HG03354 (cell line): ENCODE measurements at regions not wholly inside any gene's neighbourhood (a gene's known extent, or its start where the extent isn't known, plus 50 kb on each side); places are given as distances from the start of the nearest gene placed in this dataset.

ENCODE experiments used
- ATAC-seq: cut with Tn5 transposase; IDR thresholded peaks from one replicate; pipeline ENCODE4 v1.9.1; 2021; ENCODE audit warnings: mild to moderate bottlenecking; ENCODE audit not compliant: unreplicated experiment, poor library complexity, severe bottlenecking

DNA sequence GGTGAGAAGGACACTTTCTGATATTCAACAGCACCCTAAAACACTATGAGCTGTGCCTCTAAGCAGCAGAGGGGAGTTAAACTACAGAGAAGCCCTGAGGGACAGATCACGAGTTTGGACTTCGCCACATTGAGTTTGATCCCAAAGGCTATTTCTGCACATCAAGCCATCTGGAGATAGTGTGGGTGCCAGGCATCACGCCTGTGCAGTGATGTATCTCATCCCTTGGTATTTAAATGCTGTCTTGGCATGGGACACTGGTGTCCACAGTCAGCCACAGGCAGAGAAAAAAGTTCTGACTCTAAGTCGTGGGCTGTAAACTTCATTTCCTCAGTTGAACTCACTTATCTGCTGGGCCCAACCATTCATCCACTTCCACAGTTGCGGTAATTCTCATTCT lies 742.3 kb upstream of the CELF4 start:
- no peak for ATAC-seq

DNA sequence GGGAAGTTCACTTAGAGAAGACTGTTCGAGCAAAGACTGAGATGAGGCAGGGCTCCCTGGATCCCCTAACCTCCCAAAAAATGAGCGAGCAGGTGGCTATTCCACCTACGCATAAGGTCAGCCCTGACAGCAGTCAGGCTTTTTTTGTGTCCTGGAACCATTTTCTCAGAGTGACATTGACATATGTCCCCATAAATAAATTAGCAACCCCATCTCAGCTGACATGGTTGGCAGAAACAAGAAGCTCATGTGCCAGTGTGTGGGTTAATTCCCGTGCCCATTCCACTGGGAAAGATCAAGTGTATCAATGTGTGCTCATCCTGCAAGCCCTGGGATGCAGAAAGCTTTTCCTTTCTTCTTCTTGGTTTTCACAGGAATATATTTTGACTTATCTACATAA lies 740.4 kb upstream of the CELF4 start:
- ATAC-seq: no peak

DNA sequence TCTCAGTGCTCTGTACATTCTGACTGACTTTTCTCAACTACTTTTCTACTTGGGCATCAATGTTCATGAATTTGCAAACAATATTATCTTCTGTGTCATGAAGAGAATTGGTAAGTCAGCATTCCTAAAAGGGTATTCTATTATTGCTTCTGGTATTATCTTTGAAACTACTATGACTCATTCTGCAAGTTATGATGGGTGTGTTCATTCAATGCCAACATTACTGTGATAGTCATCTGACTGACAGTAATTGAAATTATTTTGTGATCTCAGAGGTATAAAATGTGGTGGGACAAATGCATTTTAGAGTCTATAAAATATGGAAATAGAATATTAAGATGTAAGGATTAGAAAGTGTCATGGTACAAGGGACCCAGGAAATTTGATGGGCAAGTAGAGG lies 736.0 kb upstream of the CELF4 start:
- ATAC-seq: no peak

DNA sequence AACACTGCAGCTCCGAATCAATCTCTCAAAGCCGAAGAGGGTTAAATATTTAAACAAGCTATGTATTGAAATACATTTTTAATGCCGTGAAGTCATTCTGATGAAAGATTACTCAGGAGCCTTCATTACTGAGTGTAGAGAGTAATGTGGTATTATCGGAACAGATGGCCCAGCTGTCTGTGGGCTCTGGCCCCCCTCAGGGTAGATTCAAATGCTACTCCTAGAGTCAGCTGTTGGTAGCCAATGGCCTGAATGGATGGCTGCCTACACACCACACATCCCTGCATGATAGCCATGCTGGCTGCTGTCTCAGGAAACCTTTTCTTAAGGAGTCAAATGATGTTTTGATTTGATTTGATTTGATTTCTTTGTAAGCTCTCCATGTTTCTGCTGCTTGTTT lies 732.3 kb upstream of the CELF4 start:
- ATAC-seq: no peak

DNA sequence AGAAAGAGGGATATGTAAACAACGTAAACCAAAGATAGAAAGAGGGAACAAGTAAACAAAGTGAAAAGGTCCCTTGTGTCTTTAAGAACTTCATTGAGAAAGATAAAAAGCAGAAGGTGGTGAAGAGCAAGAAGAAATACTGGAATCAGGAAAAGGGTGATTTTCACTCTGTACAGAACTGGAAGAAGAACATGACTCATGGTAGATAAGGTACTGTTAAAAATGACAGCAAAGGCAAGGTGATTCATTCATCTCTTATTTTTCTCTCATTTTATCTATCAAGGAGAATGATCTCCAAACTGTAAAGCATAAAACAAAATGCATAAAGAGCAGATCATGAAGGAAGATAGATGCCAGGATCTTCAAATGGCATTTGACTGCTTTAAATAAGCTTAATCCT lies 724.6 kb upstream of the CELF4 start:
- no peak for ATAC-seq

DNA sequence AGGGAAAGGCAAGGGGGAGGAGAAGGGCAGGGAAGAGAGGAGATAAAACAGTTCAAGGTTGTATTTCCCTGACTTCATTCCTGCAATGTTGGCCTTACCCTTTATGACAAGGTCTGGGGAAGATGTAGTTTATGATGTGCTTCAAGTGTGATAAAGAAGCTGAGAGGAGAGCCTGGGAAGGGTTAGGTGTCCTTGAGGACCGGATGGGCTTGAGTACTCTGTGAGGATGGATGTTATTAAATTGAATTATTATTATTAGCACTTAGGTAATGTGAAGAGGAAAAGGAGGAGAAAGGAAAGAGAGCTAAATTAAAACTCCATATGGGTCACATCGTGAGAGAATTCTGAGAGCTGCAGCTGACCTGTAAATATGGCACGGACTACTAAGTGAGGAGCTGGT lies 719.4 kb upstream of the CELF4 start:
- no peak for ATAC-seq

DNA sequence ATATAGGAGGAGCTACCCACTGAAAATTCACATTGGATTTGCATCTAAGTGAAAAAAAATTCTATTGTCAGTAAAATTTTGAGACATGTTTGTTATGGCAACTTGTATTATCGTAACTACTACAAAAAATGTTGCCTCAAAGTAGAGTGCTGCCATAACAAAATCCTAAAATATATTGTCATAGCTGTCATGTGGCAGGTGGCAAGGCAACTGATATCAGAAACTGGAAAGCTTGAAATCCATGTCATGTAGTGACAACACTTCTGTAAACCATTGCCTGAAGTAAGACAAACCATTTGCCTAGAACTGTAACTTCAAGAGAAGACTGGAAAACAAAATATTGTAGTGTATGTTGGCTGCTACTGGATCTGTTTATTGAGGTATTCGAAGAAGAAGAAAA lies 697.5 kb upstream of the CELF4 start:
- ATAC-seq: no peak

DNA sequence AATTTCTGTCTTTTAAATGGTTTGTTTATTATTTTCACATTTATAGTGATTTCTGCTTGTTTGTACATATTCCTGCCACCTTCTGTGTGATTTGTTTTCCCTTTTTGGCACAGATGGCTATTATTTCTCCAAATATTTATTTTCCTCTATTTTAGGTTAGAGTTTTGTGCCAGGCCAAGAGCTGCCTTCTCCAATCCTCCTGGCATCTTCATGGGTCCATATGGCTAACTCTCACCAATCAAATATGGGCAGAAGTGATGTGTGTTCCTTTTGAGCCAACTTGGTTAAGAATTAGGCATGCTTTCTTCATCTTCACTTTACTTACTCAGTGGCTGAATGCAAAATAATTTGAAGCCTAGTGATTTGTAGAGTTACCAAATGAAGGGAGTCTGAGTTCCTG lies 697.1 kb upstream of the CELF4 start:
- ATAC-seq: no peak

DNA sequence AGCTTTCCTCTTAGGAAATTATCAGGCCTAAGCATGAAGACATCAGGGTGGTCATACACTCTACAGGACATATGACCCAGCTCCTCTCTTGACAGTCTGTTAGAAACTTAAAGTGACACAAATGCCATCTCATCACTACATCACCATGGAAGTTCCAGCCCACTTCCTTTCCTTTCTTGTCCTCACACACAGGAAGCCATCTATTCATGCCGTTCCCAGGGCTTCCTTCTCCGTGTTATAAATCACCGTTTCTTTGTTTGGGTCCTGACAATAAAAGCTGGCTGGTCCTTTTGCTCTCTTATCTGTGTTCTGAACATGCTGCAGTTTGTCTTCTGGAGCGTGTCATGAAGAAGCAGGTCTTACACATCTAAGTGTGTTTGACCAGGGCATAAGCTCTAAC lies 692.1 kb upstream of the CELF4 start:
- ATAC-seq: no peak

DNA sequence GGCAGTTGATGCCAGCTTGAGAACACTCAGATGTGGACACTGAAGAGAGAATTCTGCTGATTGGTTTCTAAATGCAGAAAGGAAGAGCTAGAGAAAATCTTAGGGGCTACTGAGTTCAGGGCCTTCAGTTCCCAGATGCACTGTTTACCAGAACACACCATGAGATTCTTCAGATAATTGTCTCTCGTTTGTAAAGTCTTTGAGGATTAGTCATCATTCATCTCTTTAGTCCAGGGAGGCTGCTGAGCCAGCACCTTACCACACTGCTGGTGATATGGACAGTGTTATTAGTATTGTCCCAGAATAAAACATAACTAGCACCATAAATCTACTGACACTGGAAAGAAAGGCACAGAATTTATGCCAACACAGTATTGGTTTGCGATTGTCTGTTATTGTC lies 690.8 kb upstream of the CELF4 start:
- ATAC-seq: no peak

DNA sequence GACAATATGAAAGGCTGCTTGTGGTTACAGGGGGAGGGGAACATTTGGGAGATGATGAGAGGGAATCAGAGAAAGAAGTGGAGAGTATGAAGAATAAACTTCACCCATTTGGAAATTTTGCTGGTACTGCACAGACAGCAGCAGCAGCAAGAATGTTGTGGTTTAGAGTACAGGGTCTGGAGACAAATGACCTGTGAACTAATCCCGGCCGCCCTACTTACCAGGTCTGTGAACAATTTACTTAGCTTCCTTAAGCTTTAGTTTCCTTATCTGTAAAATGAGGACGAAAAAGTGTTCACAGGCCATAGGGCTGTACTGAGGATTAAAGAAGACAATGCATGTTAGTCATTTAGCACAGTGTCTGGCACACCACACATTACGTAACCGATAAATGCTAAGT lies 685.4 kb upstream of the CELF4 start:
- no peak for ATAC-seq

DNA sequence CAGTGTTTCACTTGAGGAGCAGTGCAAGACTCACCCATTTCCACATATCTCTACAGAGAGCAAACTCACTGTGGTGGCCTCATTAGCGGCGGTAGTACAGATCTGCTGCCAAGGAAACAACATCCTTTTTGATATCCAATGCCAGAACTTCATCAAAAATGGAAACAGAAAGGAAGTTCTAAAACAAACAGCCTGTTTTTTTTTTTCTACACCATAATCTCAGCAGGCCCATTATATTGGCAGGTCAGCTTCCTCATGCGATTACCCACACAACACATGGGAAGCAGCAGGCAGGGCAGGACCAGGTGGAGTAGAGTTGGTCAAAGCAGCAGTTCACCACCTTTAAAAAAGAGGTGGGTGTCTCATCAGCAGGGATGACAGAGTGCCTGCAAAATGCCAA lies 678.9 kb upstream of the CELF4 start:
- no peak for ATAC-seq

DNA sequence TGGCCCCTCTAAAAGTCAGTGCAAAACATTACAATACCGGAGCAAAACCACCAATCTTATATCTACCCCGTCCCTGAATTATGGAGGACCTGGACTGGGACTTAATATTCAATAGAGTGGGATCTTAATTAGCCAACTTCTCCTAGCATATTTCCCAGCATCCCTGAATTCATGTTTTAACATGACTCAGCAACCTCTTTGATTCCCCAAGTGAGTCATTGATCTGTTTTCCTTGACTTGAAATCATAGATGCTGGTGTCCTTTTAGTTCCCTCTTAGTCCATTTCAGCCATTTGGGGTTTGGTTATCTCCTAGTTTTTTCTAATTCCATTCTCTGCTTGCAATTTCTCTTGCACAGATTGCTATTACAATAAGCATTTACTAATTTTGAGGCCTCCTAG lies 677.7 kb upstream of the CELF4 start:
- ATAC-seq: no peak

DNA sequence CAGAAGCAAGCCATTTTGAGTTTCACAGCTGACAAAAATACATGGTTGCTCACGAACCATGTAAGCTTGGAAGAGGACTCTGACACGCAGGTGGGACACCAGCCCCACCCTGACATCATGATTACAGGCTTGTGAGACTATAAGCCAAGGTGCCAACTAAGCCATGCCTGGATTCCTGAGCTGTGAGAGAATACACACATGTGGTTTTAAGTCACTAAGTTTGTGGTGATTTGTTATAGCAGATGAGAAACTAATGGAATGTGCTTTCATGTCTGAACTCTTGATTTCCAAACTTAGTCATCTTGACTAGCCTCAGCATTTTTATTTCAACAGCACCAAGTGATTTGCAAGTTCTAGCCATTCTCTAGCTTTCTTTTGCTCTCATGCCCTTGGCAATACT lies 676.1 kb upstream of the CELF4 start:
- ATAC-seq: no peak

DNA sequence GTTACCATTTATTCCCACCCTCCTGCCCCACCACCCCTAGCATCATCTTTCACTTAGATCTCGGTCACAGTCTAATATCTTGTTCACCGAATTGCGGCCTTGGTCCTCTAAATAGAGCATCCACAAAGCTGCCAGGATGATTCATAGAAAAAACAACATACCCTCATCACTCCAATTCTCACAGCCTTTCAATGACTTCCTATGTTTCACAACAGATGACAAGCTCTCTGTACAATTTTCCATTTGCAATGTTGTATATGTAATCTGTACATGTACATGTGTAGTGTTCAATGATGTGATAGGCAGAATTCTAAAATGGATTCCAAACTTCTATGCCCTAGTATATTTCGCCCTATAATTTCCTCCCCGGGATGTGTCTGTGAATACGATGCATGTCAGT lies 675.6 kb upstream of the CELF4 start:
- no peak for ATAC-seq

DNA sequence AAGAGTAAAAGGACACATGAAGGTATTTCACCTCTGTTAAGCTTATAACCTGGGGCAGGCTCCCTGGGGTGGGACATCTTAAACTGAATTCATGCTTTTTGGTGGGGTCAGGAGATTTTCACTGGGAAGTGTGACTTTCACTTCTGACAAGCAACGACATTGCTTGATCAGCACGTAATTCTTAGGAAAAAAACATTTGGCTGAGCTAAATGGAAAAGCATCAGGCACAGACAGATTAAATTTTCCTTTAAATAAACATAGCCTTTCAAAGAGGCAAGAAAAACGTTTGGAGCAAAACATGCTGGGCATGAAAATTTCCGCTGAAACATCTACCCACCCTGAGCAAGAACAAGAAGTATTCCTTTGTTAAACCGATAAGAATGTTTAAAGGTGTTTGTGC lies 674.0 kb upstream of the CELF4 start:
- no peak for ATAC-seq

DNA sequence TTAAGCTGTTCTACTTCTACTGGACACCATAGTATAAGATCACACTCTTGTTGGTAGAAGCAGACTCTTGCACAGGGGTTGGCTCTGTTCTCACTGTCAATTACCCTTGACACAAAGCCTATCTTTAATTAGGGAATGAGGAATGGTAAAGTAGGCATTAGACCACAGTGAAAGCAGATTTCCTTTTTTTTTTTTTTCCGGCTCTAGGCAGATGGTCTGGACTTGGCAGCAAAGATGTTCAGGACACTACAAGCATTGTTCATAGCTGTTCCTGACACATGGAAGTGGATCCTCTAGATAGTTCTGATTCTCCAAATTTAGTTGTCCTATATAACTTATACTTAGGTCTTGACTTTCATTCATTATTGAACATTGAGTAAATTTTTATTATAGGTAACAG lies 672.2 kb upstream of the CELF4 start:
- no peak for ATAC-seq

DNA sequence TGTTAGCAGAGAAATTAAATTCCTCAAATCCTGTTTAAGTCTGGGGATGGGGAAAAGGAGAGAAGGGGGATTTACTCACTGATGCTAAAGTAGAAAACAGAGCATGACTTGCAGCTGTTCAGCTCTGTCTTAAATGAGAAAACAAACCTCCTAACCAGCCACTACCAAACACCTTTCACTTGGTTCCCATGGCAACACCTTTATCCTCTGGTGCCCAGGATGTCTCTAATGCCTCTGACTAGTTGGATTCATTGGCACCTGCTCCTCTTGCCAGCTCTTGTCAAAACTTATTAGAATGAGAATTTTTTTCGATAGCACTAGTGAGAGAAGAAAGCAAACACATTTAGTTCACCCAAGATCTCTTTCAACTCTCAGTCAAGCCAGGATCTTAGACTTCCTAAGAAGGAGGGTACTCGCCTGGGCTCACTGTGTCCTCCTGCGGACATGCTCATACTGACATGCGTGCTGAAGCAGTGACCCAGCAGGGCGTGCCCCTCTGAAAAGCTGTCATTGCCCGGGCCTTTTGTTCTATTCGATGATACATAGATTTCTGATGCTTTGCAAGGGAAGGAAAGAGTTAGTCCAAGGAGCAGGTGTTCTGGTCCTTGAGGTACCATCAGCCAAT lies 656.0 kb upstream of the CELF4 start:
- no peak for ATAC-seq

DNA sequence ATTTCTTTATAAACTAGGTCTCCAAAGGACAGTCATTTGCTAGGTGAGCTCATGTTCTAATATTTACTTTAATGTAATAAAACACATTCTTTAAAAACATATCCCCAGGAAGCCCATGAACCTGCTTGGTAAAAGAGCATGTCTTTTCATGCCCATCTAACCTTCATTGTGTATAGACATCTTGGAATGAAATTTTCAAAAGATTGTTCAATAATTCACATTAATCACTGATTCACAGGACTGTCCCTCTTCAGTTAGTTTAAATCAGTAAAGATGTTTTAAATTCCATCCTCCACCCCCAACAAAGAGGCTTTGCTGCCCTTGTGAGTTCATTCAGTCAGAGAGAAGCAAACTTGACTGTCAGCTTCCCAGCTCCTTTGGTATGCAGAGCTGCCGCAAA lies 633.4 kb upstream of the CELF4 start:
- ATAC-seq: no peak

DNA sequence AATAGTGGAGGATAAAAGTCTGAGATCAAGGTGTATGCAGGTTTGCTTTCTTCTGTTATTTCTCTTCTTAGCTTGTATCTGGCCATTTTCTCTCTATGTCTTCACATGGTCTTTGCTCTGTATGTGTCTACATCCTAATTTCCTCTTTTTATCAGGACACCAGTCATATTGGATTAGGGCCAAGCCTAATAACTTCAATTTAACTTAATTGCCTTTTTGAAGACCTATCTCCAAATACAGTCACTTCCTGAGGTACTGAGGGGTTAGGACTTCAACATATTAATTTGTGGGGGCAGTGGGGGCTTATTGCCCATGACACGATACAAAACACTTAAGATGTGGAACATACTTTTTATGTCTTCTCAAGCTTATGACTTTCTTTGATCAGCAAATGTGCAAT lies 632.9 kb upstream of the CELF4 start:
- no peak for ATAC-seq

DNA sequence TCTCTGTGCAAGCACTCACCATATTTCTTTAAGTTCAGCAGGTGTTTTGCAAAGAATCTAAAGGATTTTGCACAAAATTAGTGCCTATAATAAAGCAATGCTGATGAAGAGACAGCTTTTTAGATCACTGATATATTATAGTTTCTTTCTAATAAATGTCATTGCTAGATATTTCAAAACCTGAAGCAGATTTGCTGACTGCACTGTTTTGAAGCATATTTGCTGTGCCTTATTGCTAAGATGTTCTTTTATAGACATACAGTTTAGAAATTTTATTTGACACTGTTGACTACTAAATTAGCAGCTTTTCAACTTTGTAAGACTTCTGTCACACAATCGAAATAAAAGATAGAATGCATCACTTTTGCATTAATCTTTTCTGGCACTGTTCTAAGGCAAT lies 620.9 kb upstream of the CELF4 start:
- no peak for ATAC-seq

DNA sequence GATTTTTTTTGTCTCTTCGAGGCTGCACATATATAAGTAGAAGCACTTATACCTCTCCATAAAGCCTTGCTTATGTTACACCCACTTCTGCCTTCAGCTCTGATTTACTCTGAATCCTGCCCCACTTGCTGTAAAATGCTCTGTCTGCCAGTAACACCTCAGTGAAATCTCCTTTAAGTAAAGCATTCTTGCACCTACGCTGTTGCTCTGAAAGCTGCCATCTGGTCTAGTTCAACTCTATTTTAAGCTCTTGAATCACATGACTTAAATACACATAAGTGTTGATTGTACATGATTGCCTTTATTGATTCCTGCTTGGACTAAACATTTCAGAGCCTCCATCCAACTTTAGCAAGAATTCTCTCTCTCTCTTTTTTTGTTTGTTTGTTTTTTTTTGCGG lies 609.0 kb upstream of the CELF4 start:
- ATAC-seq: no peak

DNA sequence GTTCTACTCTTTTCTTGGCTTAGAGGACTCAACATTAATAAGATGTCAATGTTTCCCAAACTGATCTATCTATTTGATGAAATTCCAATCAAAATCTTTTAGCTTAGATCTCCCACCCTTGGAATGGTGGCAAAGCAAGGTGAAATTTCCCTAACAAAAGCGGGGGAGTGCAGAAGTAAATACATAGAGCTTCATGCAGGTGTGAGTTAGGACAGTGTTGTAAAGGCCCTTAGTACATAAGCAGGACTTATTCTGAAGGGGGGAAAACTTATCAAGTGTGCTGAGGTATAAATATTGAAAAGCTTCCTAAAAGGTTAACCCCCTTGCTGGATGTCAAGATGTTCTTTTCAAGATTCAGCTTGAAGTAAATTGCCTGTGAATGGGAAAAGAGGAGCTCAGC lies 608.6 kb upstream of the CELF4 start:
- no peak for ATAC-seq
